Erythroblast (primary cell): ENCODE measurements at regions not wholly inside any gene's neighbourhood (a gene's known extent, or its start where the extent isn't known, plus 50 kb on each side); places are given as distances from the start of the nearest gene placed in this dataset.
A peak's percentile ranks its signal among the peaks of the same experiment; 100 is the strongest.

Experiments
- DNase-seq, 2 experiments: peaks; one replicate each; lab custom pipeline; 2025; lab: John Stamatoyannopoulos, UW
- GATA1 ChIP-seq: IDR thresholded peaks from 2 replicates; pipeline ENCODE4 v1.6.1; 2011; ENCODE audit warnings: low read depth, mild to moderate bottlenecking, control low read depth, low read length, moderate library complexity
- POLR2A ChIP-seq: IDR thresholded peaks from 2 replicates; pipeline ENCODE4 v1.6.1; 2011; ENCODE audit warnings: mild to moderate bottlenecking, low read length

DNA sequence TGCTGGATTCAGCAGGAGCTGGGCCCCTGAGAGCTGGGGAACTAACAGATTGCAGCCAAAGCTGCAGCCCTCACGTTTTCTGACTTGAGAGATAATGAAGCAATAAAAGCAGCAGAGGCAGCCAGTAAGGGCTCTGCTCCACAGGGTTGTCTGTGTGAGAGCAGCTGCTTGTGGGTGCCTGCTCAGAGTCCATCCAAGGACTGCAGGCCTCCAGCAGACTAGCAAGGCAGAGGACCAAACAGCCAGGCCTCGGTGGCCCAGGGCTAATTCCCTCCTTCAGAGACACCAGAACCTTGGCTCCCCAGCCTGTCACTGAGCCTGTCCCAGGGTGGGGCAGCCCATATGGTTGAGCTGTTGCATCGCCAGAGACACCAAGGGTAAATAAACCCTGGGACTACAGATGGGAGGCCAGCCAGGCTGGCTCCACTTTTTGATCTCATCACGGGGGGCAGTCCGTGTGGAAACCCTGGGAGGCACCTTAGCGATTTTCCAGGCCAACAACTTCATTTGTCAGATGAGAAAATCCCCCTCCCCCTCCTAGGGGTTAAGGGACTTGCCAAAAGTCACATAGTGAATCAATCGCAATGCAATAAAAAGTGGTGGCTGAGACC is 229.2 kb downstream of the WDR11 start:
- TF ChIP-seq GATA1 (no peak), POLR2A (no peak)
- no peak for DNase-seq

DNA sequence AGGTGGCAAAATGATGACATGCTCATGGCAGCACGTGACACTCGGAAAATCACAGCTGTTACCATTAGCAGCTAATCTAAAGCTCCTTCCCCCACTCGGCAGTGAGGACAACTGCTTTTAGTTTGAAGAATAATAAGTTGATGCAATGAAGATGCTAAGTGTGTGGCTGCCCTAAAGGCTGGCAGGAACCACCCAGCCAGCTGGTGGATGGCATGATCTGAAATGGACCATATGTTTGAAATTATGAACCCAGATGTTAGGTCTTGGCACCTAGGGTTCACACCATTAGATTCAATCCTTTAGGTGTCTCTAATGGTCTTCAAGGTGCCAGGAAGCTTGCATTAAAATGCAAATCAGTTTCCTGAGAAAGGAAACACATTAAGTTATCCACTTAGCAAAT is 230.1 kb downstream of the WDR11 start:
- DNase-seq, result no peak

DNA sequence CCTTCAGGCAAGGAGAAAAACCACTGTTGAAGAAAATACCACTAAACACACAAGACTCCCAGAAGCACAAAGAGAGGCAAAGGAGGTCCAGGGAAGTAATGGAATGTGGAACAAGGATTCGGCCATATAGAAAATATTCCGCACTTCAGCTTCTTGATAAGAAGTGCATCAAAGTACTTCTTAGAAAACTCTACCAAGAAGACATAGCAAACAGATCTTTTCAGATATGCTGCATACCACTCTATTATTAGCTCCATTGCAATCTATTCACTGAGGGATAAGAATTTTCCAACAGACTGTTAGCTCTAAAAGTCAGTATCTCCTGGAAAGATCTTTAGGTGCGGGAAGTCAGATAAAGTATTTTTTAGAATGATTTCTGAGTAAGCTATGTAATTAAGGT is 231.8 kb downstream of the WDR11 start:
- DNase-seq, result no peak
- TF ChIP-seq GATA1 (no peak), POLR2A (no peak)

More for the DNA sequence above, 230.1 kb downstream of the WDR11 start:
- TF ChIP-seq POLR2A, result no peak
- TF ChIP-seq GATA1, result no peak

DNA sequence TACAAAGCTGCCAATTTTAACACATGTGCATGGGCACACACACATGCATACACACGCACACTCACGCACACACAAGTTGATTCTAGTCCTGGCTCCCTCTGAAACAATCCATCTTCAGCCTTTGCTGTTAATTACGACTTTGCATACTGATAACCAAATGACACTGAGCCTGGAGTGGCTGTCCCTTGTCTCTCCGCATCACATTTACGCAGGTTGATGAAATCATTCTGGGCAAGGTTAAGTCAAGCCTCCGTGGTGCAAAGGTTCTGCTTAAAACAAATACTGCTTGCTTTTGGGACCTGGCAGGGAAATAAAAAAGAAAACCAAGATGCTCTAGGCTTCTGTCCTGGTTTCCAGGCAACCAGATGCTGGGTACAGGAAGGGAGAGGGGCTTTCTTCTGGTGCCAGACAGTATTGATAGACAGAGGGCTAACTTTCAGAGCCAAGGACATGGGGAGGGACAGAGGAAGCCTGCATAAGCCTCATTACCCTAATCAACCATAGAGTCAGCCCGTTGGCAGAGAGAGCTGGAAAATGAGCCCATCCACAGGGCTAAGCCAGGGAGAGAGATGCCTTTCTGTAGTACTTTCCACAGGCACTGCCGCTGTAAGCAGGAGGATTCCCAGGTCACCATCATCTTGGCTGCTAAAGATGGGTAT is 233.0 kb downstream of the WDR11 start:
- DNase-seq, result no peak

DNA sequence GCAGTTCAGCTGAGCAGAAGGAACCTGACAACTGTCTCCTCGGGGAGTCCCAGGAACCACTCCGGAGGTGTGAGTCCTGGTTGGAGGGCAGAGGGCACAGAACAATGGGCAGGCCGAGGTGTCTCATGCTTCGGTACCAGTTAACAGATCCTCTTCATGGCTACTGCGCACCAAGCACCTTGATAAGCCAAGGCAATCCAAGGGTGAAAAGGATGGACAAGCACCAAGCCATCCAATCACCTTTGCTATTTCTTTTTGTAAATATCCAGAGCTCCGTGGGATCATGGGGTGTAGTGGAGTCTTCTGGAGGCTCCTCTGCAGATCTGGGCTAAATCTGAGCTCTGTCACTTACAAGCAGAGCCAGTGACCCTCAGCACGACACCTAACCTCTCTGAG is 233.5 kb downstream of the WDR11 start:
- DNase-seq, result no peak
- TF ChIP-seq GATA1 (no peak), POLR2A (no peak)

More for the DNA sequence above, 233.0 kb downstream of the WDR11 start:
- TF ChIP-seq GATA1 (no peak), POLR2A (no peak)

DNA sequence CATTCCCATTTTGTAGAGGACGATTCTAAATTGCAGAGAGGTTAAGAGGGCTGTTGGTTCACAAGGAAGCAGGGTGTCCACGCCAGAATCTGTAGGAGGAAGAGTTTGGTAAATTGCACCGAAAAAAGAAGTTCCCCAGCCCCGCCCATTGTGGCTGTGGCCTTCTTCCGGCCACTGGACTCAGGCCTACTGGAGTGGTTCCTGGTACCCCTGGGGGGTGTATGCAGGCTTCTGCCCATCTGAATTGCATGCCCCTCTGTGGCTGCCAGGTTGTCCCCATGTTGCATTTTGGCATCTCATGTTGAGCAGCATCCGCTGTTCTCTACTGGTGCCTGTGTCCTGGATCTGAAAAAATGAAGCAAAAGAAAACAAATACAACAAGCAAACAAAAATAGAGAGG is 234.2 kb downstream of the WDR11 start:
- DNase-seq, result no peak
- TF ChIP-seq POLR2A, result no peak
- TF ChIP-seq GATA1, result no peak

DNA sequence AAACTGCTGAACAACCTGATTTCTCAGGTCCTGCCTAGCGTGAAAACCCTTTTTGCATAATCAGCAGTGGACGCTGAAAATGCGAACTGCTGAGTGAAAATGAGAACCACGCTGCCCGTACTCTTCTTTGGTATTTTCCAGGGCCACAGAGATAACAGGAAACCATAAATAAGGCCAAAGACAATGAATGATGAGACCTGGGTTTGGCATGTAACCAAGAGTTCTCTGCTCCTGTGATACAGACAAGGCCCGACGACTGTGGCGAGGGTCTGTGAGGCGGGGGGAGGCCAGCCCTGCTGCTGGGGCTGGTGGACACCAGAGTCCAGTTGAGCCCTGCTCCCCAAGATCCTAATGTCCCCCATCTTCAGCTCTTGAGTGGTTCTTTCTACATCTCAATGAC is 236.0 kb downstream of the WDR11 start:
- TF ChIP-seq GATA1 (no peak), POLR2A (no peak)
- DNase-seq, result no peak

DNA sequence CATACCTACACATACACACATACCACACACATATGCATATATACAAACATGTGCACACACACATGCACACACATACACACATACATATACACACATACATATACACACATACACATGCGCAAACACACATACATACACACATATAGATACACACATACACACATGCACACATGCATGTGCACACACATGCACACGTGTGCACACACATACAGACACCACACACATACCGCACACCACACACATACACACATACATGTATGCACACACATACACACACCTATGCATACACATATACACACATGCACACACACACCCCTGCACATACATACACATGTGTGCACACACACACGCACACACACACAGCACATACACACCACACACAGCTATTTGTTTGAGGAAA is 236.5 kb downstream of the WDR11 start:
- no peak for TF ChIP-seq POLR2A
- TF ChIP-seq GATA1, result no peak
- no peak for DNase-seq

DNA sequence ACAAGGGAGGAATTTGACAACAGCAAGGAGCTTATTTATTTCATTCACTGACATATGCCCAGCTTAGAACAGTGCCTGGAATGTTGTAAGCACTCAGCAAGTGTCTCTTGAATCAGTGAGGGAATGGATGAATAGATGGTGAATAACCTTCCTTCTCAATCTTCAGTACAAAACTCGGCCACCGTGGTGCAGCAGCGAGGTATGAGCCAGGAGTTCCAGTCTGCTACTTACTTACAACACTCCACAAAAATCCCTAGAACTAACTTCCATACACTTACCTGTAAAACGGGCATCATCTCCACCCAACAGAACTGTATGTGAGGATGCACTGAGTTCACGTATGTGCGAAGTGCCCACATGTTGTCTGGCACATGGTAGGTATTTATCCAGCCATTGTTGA is 237.4 kb downstream of the WDR11 start:
- TF ChIP-seq GATA1 (no peak), POLR2A (no peak)
- peak in 1 of 2 experiments; percentile 5 for DNase-seq

DNA sequence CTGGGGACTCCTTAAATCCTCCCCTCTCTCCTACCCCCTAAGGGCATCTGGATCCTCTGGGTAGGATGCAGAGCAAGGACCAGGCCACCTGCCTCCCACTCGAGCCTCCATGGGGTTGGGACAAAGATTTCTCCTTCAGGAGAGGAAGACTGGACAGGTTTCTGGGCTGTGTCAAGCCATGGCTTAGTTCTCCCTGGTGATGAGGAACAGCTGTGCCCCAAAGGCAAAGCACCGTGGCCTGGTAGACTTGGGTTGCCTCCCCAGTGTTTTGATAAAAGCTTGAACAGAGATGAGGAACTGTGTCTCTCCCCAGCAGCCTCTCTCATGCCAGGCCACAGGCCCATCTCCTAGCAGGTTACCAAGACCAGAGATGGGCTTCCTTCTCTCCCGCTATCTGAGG is 238.3 kb downstream of the WDR11 start:
- no peak for DNase-seq
- TF ChIP-seq POLR2A, result no peak
- TF ChIP-seq GATA1, result no peak

DNA sequence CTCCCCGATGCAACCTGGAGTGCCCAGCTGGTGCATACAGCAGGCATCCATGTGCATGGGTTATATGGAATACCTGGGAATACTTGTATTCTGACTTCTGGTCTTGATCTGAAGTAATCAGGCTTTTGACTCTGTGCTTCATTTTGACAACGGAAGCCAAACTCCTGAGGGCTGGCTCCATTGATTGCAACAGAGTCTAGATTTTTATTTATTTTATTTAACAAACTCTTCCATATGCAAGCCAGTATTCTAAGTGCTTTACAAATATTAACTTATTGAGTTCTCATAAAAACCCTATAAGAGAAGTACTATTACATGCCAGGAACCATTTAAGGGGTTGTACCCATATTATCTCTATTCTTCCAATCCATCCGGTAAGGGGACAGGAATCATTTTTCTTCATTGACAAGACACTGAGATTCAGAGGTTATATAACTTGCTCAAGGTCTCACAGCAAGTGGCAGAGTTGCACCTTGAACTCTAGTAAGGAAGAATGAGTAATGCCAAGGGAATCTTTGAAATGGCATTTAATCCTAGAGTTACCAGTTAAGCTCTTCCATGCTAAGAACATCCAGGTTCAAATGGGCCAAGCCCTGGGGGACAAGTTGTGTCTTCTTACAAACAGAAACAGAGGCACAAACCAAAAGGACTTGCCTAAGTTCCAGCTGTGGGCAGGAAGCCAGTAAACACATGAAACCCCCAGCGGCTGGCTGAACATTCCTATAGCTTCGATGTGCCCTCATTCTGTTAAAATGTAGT is 241.0 kb downstream of the WDR11 start:
- no peak for TF ChIP-seq GATA1
- TF ChIP-seq POLR2A, result no peak

DNA sequence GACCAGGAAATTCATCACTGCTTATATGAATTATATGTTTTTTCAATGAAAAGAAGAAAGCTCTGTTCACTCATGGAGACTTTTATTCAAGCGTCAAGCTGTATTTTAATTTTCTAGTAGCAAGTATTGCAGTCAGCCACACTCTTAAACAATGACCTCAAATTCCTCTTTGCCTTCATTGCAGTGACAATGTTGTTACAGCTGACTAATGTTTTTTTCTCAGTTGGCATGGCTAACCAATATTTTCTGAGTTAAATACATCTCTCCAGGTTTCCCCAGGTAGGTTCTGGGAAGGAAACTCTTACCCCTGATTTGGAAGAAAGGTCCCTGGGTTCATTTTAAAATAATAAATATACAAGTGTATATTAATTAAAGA is 241.5 kb downstream of the WDR11 start:
- TF ChIP-seq POLR2A (no peak), GATA1 (no peak)
- no peak for DNase-seq

More for the DNA sequence above, 241.0 kb downstream of the WDR11 start:
- DNase-seq, result no peak

DNA sequence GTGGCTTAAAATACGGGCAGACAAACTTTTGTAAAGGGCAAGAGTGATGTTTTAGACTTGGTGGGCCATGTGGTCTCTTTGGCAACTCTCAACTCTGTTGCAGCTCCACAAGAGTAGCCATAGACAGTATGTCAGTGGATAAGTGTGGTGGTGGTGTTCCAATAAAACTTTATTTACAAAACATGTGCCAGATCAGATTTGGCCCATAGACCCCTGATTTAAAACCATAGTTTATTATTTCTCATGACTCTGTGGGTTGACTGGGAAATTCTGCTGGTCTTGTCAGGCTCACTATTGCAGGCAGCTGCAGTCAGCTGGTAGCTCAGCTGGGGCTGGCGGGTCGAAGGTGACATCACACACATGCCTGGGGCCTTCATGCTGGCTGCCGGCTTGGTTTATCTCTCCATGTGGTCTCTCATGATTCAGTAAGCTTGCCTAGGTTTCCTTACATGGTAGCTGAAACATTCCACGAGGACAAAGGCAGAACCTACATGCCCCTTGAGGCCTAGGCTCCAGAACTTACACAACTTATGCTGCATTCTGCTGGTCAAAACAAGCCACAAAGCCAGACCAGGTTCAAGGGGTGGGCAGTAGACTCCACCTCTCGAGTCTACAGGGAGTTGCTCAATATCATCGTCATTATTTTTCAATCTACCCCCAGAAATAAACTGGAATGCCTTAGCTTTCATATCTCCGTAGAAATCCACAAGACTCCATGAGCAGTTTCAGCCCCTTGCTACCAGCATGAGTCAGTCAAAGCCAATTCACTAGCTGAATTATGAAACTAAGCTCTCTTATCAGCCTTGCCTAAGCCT is 245.7 kb downstream of the WDR11 start:
- DNase-seq, result no peak
- TF ChIP-seq GATA1 (no peak), POLR2A (no peak)
